HG02852 (cell line): ENCODE measurements at regions not wholly inside any gene's neighbourhood (a gene's known extent, or its start where the extent isn't known, plus 50 kb on each side); places are given as distances from the start of the nearest gene placed in this dataset.
"Not testable (repeated sequence)": the region's sequence is repeated elsewhere in the genome, so short reads cannot be mapped to it uniquely, and the experiment has no call there.

Source experiments
- ATAC-seq: cut with Tn5 transposase; IDR thresholded peaks from one replicate; pipeline ENCODE4 v1.9.1; 2021; ENCODE audit warnings: mild to moderate bottlenecking, moderate library complexity; ENCODE audit not compliant: unreplicated experiment

DNA sequence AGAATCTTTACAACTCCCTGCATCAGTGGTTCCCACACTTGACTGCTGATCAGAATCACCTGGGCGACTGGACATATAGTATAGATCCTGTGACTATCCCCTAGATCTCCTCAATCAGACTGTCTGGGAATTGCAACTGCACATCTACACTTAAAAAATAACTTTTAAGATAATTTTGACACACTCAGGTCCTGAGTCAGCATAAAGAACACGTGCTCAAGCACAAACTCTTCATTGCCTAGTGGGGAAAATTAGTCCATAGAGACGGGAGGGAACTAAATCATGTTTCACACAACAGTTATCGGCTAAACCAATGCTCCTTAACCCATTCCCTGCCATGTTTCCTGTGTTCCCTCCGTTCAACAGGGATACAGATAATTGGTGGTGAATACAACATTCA lies 243.5 kb upstream of the FGF13 start:
- no peak for ATAC-seq

GRCh38 chrX:138946926-138947325 lies 235.4 kb upstream of the FGF13 start:
- ATAC-seq: no peak

- ATAC-seq: no peak
These were observed 233.7 kb upstream of the FGF13 start for GRCh38 chrX:138945219-138945618.

GRCh38 chrX:138939038-138939437 lies 227.5 kb upstream of the FGF13 start:
- ATAC-seq: no peak

GRCh38 chrX:138938003-138938402 lies 226.5 kb upstream of the FGF13 start:
- no peak for ATAC-seq

- ATAC-seq: no peak
These were observed 219.7 kb upstream of the FGF13 start for GRCh38 chrX:138931212-138931611.

DNA sequence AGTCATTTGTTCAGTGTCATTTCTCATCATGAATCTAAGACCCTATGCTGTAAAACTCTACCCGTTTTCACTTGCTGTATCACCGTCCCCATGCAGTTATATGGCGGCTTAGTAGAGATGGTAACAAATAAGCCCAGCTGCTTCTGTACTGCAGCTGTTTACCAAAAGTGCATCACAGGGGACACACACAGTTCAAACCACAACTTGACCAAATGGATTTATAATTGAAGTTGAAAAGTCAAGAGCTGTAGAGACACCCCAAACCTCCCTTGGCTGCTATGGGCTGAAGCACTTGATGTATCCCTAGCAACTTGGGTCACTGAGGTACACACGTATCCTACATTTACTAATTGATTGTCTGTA lies 219.0 kb upstream of the FGF13 start:
- ATAC-seq: no peak

DNA sequence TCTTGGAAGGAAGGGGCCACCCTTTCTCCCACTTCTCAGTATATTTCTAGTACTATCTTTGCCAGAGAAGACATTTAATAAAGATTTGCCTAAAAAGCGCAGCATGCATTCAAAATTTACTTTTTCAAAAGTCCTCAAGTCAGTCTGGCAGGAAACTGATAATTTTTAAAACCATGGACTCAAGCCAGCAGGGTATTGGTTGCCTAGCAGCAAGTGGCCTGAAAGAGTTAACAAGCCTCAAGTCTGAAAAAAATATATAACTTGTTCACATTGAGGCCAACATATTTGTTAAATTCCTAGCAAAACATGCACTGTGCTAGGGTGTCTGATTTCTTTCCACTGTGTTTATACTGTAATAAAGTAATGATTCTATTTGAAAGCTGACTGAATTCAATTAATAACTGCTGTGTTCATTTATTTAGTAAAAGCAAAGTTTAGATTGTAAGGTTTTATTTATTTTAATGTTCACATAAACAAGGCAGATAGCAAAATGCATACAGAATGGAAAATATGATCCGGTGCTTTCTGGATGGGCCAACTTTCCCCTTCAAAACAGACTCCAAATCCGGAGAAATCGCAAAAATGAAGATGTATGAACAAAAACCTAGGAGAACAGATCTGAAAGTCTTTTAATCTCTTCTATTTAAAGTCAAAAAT lies 218.5 kb upstream of the FGF13 start:
- no peak for ATAC-seq

- no peak for ATAC-seq
These were observed 217.4 kb upstream of the FGF13 start for GRCh38 chrX:138928737-138929459.

DNA sequence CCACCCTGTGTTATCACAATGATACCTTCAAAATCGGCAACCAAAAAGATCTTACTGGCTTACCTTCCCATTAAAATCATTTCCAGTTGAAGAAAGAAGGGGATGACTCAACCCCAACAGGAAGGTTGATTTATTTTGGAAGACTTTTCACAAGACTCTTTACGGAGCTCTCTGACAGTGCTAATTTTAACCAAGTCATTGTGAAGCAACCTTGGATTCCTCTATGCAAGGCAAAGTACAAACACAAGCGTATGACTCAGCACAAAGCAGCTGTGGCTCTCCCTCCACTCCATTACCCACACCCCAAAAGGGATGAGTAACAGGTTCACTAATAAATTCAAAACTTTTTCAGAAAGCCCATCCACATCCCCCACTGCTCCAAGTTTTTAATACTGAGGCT lies 213.8 kb upstream of the FGF13 start:
- no peak for ATAC-seq

- no peak for ATAC-seq
These were observed 212.3 kb upstream of the FGF13 start for GRCh38 chrX:138923805-138924204.

DNA sequence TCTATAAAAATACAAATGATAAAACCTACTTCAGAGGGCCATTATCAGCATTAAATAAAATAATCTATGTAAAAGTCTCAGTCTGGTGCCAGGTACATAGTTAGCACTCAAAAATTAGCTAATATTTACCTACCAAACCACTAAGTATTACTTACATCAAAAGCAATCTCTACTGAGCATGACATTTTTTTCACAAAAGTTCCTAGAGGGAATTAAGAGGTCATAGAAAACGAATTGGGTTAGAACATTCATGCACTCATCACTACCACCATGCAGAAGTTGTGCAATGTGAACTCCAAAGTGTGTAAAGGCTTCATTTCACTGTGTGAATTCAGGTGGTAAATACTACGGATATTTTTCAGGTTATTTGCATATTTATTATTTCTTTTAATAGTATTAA lies 209.5 kb upstream of the FGF13 start:
- ATAC-seq: no peak

GRCh38 chrX:138917781-138918180 lies 206.3 kb upstream of the FGF13 start:
- no peak for ATAC-seq

GRCh38 chrX:138914767-138915166 lies 203.2 kb upstream of the FGF13 start:
- ATAC-seq: no peak

GRCh38 chrX:138908577-138908976 lies 197.1 kb upstream of the FGF13 start:
- no peak for ATAC-seq

- no peak for ATAC-seq
These were observed 186.3 kb upstream of the FGF13 start for GRCh38 chrX:138897621-138898492.

DNA sequence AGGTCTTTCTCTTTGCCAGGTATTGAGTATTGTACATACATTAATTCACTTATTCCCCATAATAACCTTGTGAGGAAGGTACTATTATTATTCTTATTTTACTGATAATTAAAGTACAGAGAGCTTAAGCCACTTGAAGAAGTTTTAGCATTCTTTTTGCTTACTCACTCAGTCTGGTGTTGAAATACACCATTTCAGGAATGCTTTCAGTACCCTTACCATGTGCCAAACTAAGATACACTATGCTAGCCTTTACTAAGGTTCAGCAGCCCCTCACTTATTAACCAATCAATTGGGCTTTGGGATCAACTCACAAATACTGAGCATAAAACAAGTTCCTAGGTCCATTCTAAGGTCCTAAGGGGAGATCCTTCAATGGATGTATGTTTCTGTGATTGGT lies 179.0 kb upstream of the FGF13 start:
- no peak for ATAC-seq

- ATAC-seq: no peak
These were observed 177.6 kb upstream of the FGF13 start for GRCh38 chrX:138889149-138889548.

DNA sequence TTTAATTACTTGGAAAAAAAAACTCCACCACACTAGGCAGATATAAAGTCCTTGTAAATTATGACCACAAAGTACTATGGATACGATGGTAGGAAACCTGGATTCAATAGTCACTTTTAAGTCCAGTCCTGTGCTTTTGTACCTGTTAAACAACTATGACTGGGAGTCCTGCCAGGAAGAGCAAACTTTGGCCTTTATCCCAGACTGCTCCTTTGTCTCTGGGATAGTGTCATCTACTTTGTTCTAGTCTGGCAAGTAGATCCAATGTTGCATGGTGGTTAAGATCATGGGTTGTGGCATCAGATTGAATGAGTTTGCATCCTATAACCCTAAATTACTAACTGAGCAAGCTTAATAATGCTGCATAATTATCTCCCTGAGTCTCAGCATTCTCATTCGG lies 175.3 kb upstream of the FGF13 start:
- no peak for ATAC-seq

- ATAC-seq: no peak
These were observed 174.4 kb upstream of the FGF13 start for GRCh38 chrX:138885886-138886285.

DNA sequence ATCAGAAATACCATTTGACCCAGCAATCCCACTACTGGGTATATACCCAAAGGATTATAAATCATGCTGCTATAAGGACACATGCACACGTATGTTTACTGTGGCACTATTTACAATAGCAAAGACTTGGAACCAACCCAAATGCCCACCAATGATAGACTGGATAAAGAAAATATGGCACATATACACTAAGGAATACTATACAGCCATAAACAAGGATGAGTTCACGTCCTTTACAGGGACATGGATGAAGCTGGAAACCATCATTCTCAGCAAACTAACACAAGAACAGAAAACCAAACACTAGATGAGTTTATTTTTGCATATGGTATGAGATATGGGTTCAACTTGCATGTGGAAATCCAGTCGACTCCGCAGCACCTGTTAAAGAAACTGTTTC lies 168.8 kb upstream of the FGF13 start:
- not testable (repeated sequence) for ATAC-seq

DNA sequence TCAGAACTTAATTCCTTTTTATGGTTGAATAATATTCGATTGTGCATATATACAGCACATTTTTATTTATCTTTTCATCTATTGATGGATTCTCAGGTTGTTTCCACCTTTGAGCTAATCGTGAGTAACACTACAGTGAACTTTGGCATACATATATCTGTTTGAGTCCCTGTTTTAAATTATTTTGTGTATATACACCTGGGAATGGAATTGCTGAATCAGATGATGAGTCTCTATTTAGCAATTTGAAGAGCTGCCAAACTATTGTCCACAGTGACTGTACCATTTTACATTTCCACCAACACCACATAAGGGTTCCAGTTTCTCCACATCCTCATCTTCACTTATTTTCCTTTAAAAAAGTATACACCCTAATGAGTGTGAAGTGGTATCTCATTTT lies 166.2 kb upstream of the FGF13 start:
- no peak for ATAC-seq
